Liver (tissue), 8 donors: ENCODE measurements at regions not wholly inside any gene's neighbourhood (a gene's known extent, or its start where the extent isn't known, plus 50 kb on each side); places are given as distances from the start of the nearest gene placed in this dataset.

Experiments
- DNase-seq: peaks from one replicate; pipeline ENCODE4 v3.0.0-alpha.2; 2017; ENCODE audit warnings: low spot score
- H3K27ac ChIP-seq, 2 donors: one replicate each; pipeline ENCODE4 v1.7.0; 2013; ENCODE audit warnings: inconsistent platforms in 2 of 2, low read length in 2 of 2, control low read depth in 1 of 2, low read depth in 1 of 2, mild to moderate bottlenecking in 1 of 2
- H3K27me3 ChIP-seq, 4 donors: one replicate each; pipeline versions ENCODE4 v1.6.1 to v1.7.0; 2013; ENCODE audit warnings: low read length in 3 of 4, inconsistent platforms in 1 of 4, mild to moderate bottlenecking in 1 of 4, moderate library complexity in 1 of 4; ENCODE audit not compliant: control insufficient read depth in 4 of 4, insufficient read depth in 4 of 4
- H3K36me3 ChIP-seq, 4 donors: one replicate each; pipeline versions ENCODE4 v1.6.1 to v1.7.0; 2013; ENCODE audit warnings: low read length in 3 of 4, mild to moderate bottlenecking in 3 of 4, low read depth in 1 of 4, moderate library complexity in 1 of 4; ENCODE audit not compliant: control insufficient read depth in 4 of 4, insufficient read depth in 3 of 4
- H3K4me1 ChIP-seq, 4 donors: one replicate each; pipeline versions ENCODE4 v1.6.1 to v1.7.0; 2013; ENCODE audit warnings: low read length in 3 of 4, mild to moderate bottlenecking in 3 of 4, moderate library complexity in 1 of 4; ENCODE audit not compliant: control insufficient read depth in 4 of 4, insufficient read depth in 4 of 4
- H3K4me3 ChIP-seq, 3 donors: one replicate each; pipeline versions ENCODE4 v1.6.1 to v1.7.0; 2013; ENCODE audit warnings: low read length in 3 of 3, control low read depth in 1 of 3, low read depth in 1 of 3, mild to moderate bottlenecking in 1 of 3
- H3K9ac ChIP-seq, 2 donors: one replicate each; pipeline ENCODE4 v1.7.0; 2013; ENCODE audit warnings: low read length in 2 of 2, mild to moderate bottlenecking in 2 of 2, moderate library complexity in 2 of 2, control low read depth in 1 of 2, low read depth in 1 of 2
- H3K9me3 ChIP-seq, 4 donors: one replicate each; pipeline versions ENCODE4 v1.6.1 to v1.7.0; 2013; ENCODE audit warnings: low read length in 3 of 4; ENCODE audit not compliant: control insufficient read depth in 4 of 4
- EGR1 ChIP-seq, 2 donors: IDR thresholded peaks; 2 replicates each; pipeline ENCODE4 v1.6.1; 2016 to 2018; ENCODE audit warnings: antibody characterized with exemption in 2 of 2, low read depth in 2 of 2
- FOXA1 ChIP-seq: IDR thresholded peaks from 2 replicates; pipeline ENCODE4 v1.6.1; 2016; ENCODE audit warnings: antibody characterized with exemption
- FOXA2 ChIP-seq: IDR thresholded peaks from 2 replicates; pipeline ENCODE4 v1.6.1; 2016; ENCODE audit warnings: antibody characterized with exemption
- GABPA ChIP-seq, 2 donors: IDR thresholded peaks in 1 of 2; conservative IDR thresholded peaks in 1 of 2; 2 replicates each; pipeline ENCODE4 v1.6.1; 2016; ENCODE audit warnings: antibody characterized with exemption in 2 of 2, mild to moderate bottlenecking in 1 of 2, moderate library complexity in 1 of 2
- HNF4G ChIP-seq: IDR thresholded peaks from 2 replicates; pipeline ENCODE4 v1.6.1; 2016; ENCODE audit warnings: antibody characterized with exemption
- JUND ChIP-seq, 2 donors: IDR thresholded peaks; 2 replicates each; pipeline ENCODE4 v1.6.1; 2016; ENCODE audit warnings: antibody characterized with exemption in 2 of 2
- NR2F2 ChIP-seq: IDR thresholded peaks from 2 replicates; pipeline ENCODE4 v1.6.1; 2016; ENCODE audit warnings: antibody characterized with exemption
- RAD21 ChIP-seq, 2 donors: IDR thresholded peaks; 2 replicates each; pipeline ENCODE4 v1.6.1; 2016; ENCODE audit warnings: antibody characterized with exemption in 2 of 2, mild to moderate bottlenecking in 2 of 2
- RXRA ChIP-seq, 2 donors: IDR thresholded peaks; 2 replicates each; pipeline ENCODE4 v1.6.1; 2017 to 2018; ENCODE audit warnings: antibody characterized with exemption in 2 of 2, mild to moderate bottlenecking in 1 of 2
- SP1 ChIP-seq: IDR thresholded peaks from 2 replicates; pipeline ENCODE4 v1.6.1; 2018; ENCODE audit warnings: antibody characterized with exemption, mild to moderate bottlenecking
- WGBS: extraction: QIAGEN DNeasy Blood & Tissue Kit; methylation state at CpG from one replicate; pipeline ENCODE4 v1.1.7; 2013; 5-methylcytosine and 5-hydroxymethylcytosine counted together
- TF ChIP-seq, protein P1 (sequence below): IDR thresholded peaks from 2 replicates; pipeline ENCODE4 v1.6.1; 2016; ENCODE audit warnings: antibody characterized with exemption
- TF ChIP-seq, protein P2 (sequence below): IDR thresholded peaks from 2 replicates; pipeline ENCODE4 v1.6.1; 2016; ENCODE audit warnings: antibody characterized with exemption
- TF ChIP-seq, protein P3 (sequence below): IDR thresholded peaks from 2 replicates; pipeline ENCODE4 v1.6.1; 2016; ENCODE audit warnings: antibody characterized with exemption, mild to moderate bottlenecking
- TF ChIP-seq, protein P4 (sequence below): fragments of 150-350 bp; IDR thresholded peaks from 2 replicates; pipeline ENCODE4 v1.5.1; 2017; ENCODE audit warnings: improper control_type of control experiment, low read depth, low read length; ENCODE audit not compliant: missing input control
- donor health status: healthy.
- donor health status: healthy.
- donor health status: healthy.
- donor health status: healthy.
- donor health status: healthy.

DNA sequence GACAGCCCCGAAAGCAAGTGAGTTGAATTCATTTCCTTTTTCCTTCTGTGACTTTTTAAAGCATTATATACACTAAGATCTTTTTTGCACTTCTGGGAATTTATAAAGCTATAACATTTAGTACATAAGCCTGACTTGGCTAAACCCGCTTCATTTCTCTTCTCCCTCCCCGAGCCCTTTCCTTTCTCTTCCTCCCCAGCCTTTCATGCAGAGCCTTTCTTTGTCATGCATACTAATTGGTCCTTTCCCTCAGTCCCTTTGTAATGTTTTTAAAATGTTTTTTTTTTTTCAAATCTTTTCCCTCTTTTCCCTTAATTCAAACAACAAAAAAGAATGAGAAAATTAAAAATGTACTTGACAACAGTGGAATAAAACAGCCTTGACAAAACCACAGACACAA, 246.4 kb downstream of the PSAT1 start:
- Histone ChIP-seq H3K4me1 (peaks cover 0 to 9% (median 0%) of the 10 kb centered on the region in 4 donors), H3K27me3 (no peaks in the 10 kb centered on the region), H3K9me3 (no peaks in the 10 kb centered on the region), H3K36me3 (no peaks in the 10 kb centered on the region), H3K4me3 (no peak overlapping the region), H3K27ac (no peak overlapping the region), H3K9ac (no peak overlapping the region)
- no peak for TF ChIP-seq RXRA (IDR thresholded peaks at IDR 0.05)
- TF ChIP-seq JUND (IDR thresholded peaks at IDR 0.05), result no peak
- TF ChIP-seq, protein P1, sequence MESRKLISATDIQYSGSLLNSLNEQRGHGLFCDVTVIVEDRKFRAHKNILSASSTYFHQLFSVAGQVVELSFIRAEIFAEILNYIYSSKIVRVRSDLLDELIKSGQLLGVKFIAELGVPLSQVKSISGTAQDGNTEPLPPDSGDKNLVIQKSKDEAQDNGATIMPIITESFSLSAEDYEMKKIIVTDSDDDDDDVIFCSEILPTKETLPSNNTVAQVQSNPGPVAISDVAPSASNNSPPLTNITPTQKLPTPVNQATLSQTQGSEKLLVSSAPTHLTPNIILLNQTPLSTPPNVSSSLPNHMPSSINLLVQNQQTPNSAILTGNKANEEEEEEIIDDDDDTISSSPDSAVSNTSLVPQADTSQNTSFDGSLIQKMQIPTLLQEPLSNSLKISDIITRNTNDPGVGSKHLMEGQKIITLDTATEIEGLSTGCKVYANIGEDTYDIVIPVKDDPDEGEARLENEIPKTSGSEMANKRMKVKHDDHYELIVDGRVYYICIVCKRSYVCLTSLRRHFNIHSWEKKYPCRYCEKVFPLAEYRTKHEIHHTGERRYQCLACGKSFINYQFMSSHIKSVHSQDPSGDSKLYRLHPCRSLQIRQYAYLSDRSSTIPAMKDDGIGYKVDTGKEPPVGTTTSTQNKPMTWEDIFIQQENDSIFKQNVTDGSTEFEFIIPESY, result no peak
- TF ChIP-seq RAD21 (IDR thresholded peaks at IDR 0.05), result no peak
- TF ChIP-seq, protein P2, sequence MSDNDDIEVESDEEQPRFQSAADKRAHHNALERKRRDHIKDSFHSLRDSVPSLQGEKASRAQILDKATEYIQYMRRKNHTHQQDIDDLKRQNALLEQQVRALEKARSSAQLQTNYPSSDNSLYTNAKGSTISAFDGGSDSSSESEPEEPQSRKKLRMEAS, result no peak
- TF ChIP-seq HNF4G, result no peak
- TF ChIP-seq GABPA (IDR thresholded peaks at IDR 0.05 in 1 of 2, conservative IDR thresholded peaks at IDR 0.05 in 1 of 2), result no peak
- no peak for TF ChIP-seq SP1
- TF ChIP-seq NR2F2, result no peak
- TF ChIP-seq, protein P3, sequence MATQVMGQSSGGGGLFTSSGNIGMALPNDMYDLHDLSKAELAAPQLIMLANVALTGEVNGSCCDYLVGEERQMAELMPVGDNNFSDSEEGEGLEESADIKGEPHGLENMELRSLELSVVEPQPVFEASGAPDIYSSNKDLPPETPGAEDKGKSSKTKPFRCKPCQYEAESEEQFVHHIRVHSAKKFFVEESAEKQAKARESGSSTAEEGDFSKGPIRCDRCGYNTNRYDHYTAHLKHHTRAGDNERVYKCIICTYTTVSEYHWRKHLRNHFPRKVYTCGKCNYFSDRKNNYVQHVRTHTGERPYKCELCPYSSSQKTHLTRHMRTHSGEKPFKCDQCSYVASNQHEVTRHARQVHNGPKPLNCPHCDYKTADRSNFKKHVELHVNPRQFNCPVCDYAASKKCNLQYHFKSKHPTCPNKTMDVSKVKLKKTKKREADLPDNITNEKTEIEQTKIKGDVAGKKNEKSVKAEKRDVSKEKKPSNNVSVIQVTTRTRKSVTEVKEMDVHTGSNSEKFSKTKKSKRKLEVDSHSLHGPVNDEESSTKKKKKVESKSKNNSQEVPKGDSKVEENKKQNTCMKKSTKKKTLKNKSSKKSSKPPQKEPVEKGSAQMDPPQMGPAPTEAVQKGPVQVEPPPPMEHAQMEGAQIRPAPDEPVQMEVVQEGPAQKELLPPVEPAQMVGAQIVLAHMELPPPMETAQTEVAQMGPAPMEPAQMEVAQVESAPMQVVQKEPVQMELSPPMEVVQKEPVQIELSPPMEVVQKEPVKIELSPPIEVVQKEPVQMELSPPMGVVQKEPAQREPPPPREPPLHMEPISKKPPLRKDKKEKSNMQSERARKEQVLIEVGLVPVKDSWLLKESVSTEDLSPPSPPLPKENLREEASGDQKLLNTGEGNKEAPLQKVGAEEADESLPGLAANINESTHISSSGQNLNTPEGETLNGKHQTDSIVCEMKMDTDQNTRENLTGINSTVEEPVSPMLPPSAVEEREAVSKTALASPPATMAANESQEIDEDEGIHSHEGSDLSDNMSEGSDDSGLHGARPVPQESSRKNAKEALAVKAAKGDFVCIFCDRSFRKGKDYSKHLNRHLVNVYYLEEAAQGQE, result no peak
- TF ChIP-seq, protein P4, sequence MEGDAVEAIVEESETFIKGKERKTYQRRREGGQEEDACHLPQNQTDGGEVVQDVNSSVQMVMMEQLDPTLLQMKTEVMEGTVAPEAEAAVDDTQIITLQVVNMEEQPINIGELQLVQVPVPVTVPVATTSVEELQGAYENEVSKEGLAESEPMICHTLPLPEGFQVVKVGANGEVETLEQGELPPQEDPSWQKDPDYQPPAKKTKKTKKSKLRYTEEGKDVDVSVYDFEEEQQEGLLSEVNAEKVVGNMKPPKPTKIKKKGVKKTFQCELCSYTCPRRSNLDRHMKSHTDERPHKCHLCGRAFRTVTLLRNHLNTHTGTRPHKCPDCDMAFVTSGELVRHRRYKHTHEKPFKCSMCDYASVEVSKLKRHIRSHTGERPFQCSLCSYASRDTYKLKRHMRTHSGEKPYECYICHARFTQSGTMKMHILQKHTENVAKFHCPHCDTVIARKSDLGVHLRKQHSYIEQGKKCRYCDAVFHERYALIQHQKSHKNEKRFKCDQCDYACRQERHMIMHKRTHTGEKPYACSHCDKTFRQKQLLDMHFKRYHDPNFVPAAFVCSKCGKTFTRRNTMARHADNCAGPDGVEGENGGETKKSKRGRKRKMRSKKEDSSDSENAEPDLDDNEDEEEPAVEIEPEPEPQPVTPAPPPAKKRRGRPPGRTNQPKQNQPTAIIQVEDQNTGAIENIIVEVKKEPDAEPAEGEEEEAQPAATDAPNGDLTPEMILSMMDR, result no peak
- TF ChIP-seq EGR1 (IDR thresholded peaks at IDR 0.05; ENCODE audit: low read depth in 2 of 2), result no peak
- no peak for TF ChIP-seq FOXA1
- no peak for DNase-seq
- WGBS, result 83% methylated on average over 3 of the region's 3 CpGs

DNA sequence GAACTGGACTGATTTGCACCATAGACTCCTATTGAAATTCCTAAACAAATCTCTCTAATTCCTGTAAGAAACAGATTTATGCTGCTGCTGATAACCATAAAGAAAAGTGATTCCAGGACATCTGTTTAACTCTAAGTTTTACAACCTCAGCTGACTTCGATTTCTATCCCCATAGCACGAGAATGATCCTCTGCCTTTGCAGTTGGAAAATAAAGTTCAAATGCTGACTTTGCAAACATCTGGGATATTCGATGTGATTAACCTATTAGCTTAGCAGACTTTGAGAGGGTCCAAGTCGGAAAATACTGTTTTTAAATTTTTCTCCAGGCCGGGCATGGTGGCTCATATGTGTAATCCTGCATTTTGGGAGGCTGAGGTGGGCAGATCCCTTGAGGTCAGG, 247.3 kb downstream of the PSAT1 start:
- no peaks in the 10 kb centered on the region for H3K27me3 ChIP-seq
- no peak for DNase-seq
- H3K4me3 ChIP-seq, result no peak overlapping the region
- TF ChIP-seq HNF4G (no peak), RAD21 (IDR thresholded peaks at IDR 0.05) (no peak), NR2F2 (no peak), FOXA1 (no peak), SP1 (no peak), FOXA2 (no peak), GABPA (IDR thresholded peaks at IDR 0.05 in 1 of 2, conservative IDR thresholded peaks at IDR 0.05 in 1 of 2) (no peak), EGR1 (IDR thresholded peaks at IDR 0.05; ENCODE audit: low read depth in 2 of 2) (no peak)
- TF ChIP-seq, protein P2, result no peak
- TF ChIP-seq, protein P3, result no peak
- H3K9ac ChIP-seq, result no peak overlapping the region
- no peaks in the 10 kb centered on the region for H3K9me3 ChIP-seq
- no peaks in the 10 kb centered on the region for H3K36me3 ChIP-seq
- peaks cover 0 to 8% (median 0%) of the 10 kb centered on the region in 4 donors for H3K4me1 ChIP-seq
- 91% methylated on average over 5 of the region's 5 CpGs for WGBS
- no peak overlapping the region for H3K27ac ChIP-seq
